ENCODE measurements at regions not wholly inside any gene's neighbourhood (a gene's known extent, or its start where the extent isn't known, plus 50 kb on each side); places are given as distances from the start of the nearest gene placed in this dataset.

DNA sequence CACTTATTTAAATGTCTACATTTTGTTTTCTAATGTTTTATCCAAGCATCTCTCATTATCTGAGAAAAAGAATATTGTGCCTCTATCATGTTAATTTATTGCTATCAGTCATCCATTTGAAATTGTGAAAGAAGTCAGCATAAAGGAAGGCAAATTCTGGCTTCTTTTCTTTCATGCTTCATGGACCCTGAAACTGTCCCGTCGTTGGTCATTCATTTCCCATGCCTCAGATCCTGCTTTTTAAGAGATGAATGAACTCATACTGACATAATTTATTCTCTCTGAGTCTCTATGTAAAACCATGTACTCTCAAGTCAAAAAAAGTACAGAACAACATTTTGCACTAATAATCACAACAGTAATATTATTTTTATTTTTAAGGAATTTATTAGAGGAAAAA is 2512.0 kb downstream of the PCDH9 start:
- no peaks in the 10 kb centered on the region for H3K4me1 ChIP-seq (ENCODE audit: insufficient read depth, low read length)
- H2AFZ ChIP-seq (ENCODE audit: low read length): no peak overlapping the region
- BruUV-seq (replicated peaks): no TSS peak
- FAIRE-seq: no peak
- intact Hi-C loops (cut with micrococcal nuclease; ENCODE audit: unreplicated experiment) (no loop called here), in situ Hi-C loops (cut with HindIII; ENCODE audit: extremely low pct_ligation_motif_present, low pct_unique_long_range_greater_than_20kb) (no loop called here)
- H3K27me3 ChIP-seq (ENCODE audit: control insufficient read depth in 1 of 2, insufficient read depth in 2 of 2, low read length in 2 of 2): no peaks in the 10 kb centered on the region
- H3K79me2 ChIP-seq (ENCODE audit: insufficient read depth, low read length): no peaks in the 10 kb centered on the region
- no peak overlapping the region for H3K4me3 ChIP-seq (replicated peaks in 1 of 3; ENCODE audit: insufficient read depth in 1 of 3, low read depth in 2 of 3, low read length in 3 of 3)
- H3K9me3 ChIP-seq (ENCODE audit: low read length): no peaks in the 10 kb centered on the region
- no peaks in the 10 kb centered on the region for H3K36me3 ChIP-seq (replicated peaks in 1 of 2; ENCODE audit: control insufficient read depth in 1 of 2, insufficient read depth in 2 of 2, low read length in 2 of 2)
- POLR2A ChIA-PET: no interaction called here
- no peak overlapping the region for H3K9ac ChIP-seq (ENCODE audit: insufficient read depth, low read depth, low read length)
- H4K20me1 ChIP-seq (ENCODE audit: insufficient read depth, low read length): no peaks in the 10 kb centered on the region
- no peak for DNase-seq (ENCODE audit: low spot score)
- CTCF ChIA-PET (ENCODE audit: low intra/inter-chr PET ratio, low total read pairs): no interaction called here
- ATAC-seq: no peak
- WGBS (ENCODE audit: low lambda C conversion rate): 4% methylated on average over 2 of the region's 2 CpGs
- H3K27ac ChIP-seq (ENCODE audit: extremely low read length, insufficient read depth, low read length): no peak overlapping the region
- no peak overlapping the region for H3K4me2 ChIP-seq (ENCODE audit: low read depth, low read length)
- TF ChIP-seq, protein P1, sequence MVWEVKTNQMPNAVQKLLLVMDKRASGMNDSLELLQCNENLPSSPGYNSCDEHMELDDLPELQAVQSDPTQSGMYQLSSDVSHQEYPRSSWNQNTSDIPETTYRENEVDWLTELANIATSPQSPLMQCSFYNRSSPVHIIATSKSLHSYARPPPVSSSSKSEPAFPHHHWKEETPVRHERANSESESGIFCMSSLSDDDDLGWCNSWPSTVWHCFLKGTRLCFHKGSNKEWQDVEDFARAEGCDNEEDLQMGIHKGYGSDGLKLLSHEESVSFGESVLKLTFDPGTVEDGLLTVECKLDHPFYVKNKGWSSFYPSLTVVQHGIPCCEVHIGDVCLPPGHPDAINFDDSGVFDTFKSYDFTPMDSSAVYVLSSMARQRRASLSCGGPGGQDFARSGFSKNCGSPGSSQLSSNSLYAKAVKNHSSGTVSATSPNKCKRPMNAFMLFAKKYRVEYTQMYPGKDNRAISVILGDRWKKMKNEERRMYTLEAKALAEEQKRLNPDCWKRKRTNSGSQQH (CRISPR knock-in tag; IDR thresholded peaks at IDR 0.05; ENCODE audit: low read depth): no peak
- TF ChIP-seq KDM5A (IDR thresholded peaks at IDR 0.05; ENCODE audit: borderline replicate concordance, low read length): no peak
- TF ChIP-seq, protein P2, sequence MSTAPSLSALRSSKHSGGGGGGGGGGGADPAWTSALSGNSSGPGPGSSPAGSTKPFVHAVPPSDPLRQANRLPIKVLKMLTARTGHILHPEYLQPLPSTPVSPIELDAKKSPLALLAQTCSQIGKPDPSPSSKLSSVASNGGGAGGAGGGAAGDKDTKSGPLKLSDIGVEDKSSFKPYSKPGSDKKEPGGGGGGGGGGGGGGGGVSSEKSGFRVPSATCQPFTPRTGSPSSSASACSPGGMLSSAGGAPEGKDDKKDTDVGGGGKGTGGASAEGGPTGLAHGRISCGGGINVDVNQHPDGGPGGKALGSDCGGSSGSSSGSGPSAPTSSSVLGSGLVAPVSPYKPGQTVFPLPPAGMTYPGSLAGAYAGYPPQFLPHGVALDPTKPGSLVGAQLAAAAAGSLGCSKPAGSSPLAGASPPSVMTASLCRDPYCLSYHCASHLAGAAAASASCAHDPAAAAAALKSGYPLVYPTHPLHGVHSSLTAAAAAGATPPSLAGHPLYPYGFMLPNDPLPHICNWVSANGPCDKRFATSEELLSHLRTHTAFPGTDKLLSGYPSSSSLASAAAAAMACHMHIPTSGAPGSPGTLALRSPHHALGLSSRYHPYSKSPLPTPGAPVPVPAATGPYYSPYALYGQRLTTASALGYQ (CRISPR knock-in tag; IDR thresholded peaks at IDR 0.05): no peak
- TF ChIP-seq ADNP (CRISPR knock-in tag; IDR thresholded peaks at IDR 0.05): no peak
- no peak for TF ChIP-seq ZNF788 (CRISPR knock-in tag; IDR thresholded peaks at IDR 0.05; ENCODE audit: borderline replicate concordance)
- TF ChIP-seq, protein P3, sequence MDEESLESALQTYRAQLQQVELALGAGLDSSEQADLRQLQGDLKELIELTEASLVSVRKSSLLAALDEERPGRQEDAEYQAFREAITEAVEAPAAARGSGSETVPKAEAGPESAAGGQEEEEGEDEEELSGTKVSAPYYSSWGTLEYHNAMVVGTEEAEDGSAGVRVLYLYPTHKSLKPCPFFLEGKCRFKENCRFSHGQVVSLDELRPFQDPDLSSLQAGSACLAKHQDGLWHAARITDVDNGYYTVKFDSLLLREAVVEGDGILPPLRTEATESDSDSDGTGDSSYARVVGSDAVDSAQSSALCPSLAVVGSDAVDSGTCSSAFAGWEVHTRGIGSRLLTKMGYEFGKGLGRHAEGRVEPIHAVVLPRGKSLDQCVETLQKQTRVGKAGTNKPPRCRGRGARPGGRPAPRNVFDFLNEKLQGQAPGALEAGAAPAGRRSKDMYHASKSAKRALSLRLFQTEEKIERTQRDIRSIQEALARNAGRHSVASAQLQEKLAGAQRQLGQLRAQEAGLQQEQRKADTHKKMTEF (CRISPR knock-in tag; IDR thresholded peaks at IDR 0.05): no peak
- no peak for TF ChIP-seq SRF (IDR thresholded peaks at IDR 0.05; ENCODE audit: low read depth, low read length)
- TF ChIP-seq ATRX (CRISPR knock-in tag; IDR thresholded peaks at IDR 0.05; ENCODE audit: borderline replicate concordance): no peak
- TF ChIP-seq ZNF468 (CRISPR knock-in tag; IDR thresholded peaks at IDR 0.05): no peak
- TF ChIP-seq NCOA2 (CRISPR knock-in tag; IDR thresholded peaks at IDR 0.05): no peak
- TF ChIP-seq ZNF253 (CRISPR knock-in tag; IDR thresholded peaks at IDR 0.05; ENCODE audit: borderline replicate concordance): no peak
- TF ChIP-seq, protein P4, sequence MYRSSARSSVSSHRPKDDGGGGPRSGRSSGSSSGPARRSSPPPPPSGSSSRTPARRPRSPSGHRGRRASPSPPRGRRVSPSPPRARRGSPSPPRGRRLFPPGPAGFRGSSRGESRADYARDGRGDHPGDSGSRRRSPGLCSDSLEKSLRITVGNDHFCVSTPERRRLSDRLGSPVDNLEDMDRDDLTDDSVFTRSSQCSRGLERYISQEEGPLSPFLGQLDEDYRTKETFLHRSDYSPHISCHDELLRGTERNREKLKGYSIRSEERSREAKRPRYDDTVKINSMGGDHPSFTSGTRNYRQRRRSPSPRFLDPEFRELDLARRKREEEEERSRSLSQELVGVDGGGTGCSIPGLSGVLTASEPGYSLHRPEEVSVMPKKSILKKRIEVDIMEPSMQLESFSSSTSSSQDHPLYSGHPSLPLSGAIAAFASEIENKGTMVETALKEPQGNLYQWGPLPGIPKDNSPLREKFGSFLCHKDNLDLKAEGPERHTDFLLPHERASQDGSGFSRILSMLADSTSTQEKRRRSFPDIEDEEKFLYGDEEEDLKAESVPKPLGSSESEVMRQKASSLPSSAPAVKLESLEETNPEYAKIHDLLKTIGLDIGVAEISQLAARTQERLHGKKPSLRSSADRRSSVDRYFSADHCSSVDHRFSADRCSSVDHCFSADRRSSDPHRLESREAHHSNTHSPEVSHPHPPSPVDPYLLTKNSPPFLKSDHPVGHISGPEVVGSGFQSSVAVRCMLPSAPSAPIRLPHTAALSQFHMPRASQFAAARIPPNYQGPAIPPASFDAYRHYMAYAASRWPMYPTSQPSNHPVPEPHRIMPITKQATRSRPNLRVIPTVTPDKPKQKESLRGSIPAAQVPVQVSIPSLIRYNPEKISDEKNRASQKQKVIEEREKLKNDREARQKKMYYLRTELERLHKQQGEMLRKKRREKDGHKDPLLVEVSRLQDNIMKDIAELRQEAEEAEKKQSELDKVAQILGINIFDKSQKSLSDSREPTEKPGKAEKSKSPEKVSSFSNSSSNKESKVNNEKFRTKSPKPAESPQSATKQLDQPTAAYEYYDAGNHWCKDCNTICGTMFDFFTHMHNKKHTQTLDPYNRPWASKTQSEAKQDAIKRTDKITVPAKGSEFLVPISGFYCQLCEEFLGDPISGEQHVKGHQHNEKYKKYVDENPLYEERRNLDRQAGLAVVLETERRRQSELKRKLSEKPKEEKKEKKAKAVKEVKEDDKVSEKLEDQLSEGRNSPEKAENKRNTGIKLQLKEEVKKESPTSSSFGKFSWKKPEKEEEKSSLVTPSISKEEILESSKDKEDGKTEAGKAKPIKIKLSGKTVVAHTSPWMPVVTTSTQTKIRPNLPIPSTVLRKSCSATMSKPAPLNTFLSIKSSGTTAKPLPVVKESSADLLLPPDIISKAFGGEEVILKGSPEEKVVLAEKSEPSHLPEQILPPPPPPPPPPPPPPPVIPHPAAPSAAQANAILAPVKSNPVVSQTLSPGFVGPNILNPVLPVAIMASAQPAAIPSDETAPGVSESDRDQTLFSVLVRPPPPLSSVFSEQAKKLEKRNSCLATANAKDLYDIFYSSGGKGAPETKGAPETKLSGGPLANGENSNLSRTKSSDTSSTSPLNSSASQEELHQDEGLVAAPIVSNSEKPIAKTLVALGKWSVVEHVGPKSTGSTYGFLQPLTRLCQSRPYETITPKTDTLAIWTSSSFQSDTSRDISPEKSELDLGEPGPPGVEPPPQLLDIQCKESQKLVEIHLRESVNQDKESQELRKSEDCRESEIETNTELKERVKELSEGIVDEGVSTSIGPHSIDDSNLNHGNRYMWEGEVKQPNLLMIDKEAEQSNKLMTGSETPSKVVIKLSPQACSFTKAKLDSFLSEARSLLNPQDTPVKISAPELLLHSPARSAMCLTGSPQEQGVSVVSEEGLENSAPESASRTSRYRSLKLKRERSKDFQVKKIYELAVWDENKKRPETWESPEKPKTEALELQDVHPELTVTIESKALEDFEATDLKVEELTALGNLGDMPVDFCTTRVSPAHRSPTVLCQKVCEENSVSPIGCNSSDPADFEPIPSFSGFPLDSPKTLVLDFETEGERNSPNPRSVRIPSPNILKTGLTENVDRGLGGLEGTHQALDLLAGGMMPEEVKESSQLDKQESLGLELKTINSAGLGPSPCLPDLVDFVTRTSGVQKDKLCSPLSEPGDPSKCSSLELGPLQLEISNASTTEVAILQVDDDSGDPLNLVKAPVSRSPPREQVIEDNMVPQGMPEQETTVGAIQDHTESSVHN (CRISPR knock-in tag; IDR thresholded peaks at IDR 0.05): no peak
